ENCODE measurements at regions not wholly inside any gene's neighbourhood (a gene's known extent, or its start where the extent isn't known, plus 50 kb on each side); places are given as distances from the start of the nearest gene placed in this dataset.
A peak's percentile ranks its signal among the peaks of the same experiment; 100 is the strongest.

DNA sequence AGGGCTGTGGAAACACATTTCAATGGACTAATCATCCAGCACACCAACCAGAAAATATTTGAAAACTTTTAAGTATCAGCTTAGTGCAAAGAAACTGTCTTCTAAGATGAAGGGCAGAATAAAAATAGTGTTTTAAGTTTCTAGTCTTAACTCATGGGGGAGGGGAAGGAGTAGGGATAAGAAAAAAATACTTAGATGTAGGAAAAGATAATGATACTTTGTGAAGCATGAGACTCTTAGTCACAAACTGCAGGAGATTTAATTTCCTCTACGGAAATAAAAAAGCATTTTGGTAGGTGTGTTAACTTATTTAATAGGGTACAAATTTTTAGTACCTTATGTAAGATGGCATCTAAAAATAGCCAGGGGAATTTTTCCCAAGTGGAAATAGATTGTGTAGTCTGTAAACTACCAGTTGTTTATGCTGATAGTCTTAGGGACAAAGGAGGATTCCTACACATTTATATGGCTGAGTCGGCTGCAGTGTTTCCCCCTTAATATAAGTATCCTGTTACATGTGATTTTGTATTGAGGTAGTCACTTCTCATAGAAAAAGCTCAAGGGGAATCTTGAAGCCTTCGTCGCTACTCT is 78.2 kb upstream of the GBE1 start:
- Mint-ChIP-seq H3K4me1 (peaks cover 31% of the 10 kb centered on the region), H3K9me3 (no peaks in the 10 kb centered on the region), H3K27ac (peak overlapping the region in 2 of 7 donors; percentile 33 to 38), H3K27me3 (ENCODE audit: low read depth in 3 of 3) (no peaks in the 10 kb centered on the region), H3K36me3 (no peaks in the 10 kb centered on the region), H3K4me3 (no peak overlapping the region)
- Histone ChIP-seq H3K4me2 (replicated peaks; ENCODE audit: extremely low read depth, low read length, poor library complexity, severe bottlenecking) (no peak overlapping the region), H3K79me2 (ENCODE audit: insufficient read depth, low read length) (no peaks in the 10 kb centered on the region), H3K36me3 (replicated peaks in 1 of 2; ENCODE audit: control insufficient read depth in 1 of 2, insufficient read depth in 2 of 2, low read length in 2 of 2) (no peaks in the 10 kb centered on the region), H4K20me1 (ENCODE audit: insufficient read depth, low read length) (no peaks in the 10 kb centered on the region), H3K9me3 (replicated peaks in 1 of 2; ENCODE audit: control insufficient read depth in 1 of 2, insufficient read depth in 1 of 2, low read length in 2 of 2) (no peaks in the 10 kb centered on the region), H3K27ac (ENCODE audit: low read depth in 1 of 2, low read length in 2 of 2) (no peak overlapping the region), H3K27me3 (ENCODE audit: control insufficient read depth in 2 of 2, insufficient read depth in 2 of 2, low read length in 2 of 2) (no peaks in the 10 kb centered on the region), H3K9ac (ENCODE audit: insufficient read depth, low read length, poor library complexity, severe bottlenecking) (no peak overlapping the region), H3K4me1 (ENCODE audit: control insufficient read depth in 1 of 2, insufficient read depth in 2 of 2, low read length in 2 of 2) (peaks cover 25 to 31% of the 10 kb centered on the region in 2 donors), H3K4me3 (replicated peaks in 1 of 3; ENCODE audit: low read depth in 2 of 3, low read length in 3 of 3) (no peak overlapping the region), H2AFZ (ENCODE audit: insufficient read depth, low read depth, low read length, poor library complexity, severe bottlenecking) (no peak overlapping the region)
- DNase-seq: no peak
- intact Hi-C loops (cut with micrococcal nuclease): no loop called here
- TF ChIP-seq, protein P1, sequence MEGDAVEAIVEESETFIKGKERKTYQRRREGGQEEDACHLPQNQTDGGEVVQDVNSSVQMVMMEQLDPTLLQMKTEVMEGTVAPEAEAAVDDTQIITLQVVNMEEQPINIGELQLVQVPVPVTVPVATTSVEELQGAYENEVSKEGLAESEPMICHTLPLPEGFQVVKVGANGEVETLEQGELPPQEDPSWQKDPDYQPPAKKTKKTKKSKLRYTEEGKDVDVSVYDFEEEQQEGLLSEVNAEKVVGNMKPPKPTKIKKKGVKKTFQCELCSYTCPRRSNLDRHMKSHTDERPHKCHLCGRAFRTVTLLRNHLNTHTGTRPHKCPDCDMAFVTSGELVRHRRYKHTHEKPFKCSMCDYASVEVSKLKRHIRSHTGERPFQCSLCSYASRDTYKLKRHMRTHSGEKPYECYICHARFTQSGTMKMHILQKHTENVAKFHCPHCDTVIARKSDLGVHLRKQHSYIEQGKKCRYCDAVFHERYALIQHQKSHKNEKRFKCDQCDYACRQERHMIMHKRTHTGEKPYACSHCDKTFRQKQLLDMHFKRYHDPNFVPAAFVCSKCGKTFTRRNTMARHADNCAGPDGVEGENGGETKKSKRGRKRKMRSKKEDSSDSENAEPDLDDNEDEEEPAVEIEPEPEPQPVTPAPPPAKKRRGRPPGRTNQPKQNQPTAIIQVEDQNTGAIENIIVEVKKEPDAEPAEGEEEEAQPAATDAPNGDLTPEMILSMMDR (IDR thresholded peaks at IDR 0.05): no peak
- WGBS (ENCODE audit: insufficient coverage): no CpG with 5 or more reads among the region's 4 CpGs

DNA sequence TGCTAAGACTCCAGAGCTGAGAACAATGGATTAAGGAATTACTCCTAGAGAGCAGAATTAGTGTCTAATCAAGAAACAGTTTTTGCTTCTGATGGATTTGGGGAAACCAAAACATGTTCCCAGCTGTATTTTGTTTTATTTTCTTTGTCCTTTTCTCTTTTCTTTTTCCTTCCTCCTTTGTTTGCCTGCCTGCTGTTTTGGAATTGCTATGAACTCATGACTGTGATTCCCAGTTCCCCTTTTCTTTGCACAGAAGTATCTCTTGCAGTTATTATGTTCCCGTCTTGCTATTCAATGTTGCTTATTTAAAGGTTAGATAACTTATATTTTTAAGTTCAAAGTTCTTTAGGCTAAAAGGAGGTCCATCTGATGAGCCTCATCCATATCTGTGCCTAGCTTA is 77.0 kb upstream of the GBE1 start:
- Mint-ChIP-seq H3K4me1 (peaks cover 31% of the 10 kb centered on the region), H3K27ac (peak overlapping the region in 4 of 7 donors; percentile 47 to 78 (median 62)), H3K36me3 (no peaks in the 10 kb centered on the region), H3K27me3 (ENCODE audit: low read depth in 3 of 3) (no peaks in the 10 kb centered on the region), H3K4me3 (peak overlapping the region in 1 of 2 donors; percentile 78), H3K9me3 (no peaks in the 10 kb centered on the region)
- Histone ChIP-seq H3K27me3 (ENCODE audit: control insufficient read depth in 2 of 2, insufficient read depth in 2 of 2, low read length in 2 of 2) (no peaks in the 10 kb centered on the region), H2AFZ (ENCODE audit: insufficient read depth, low read depth, low read length, poor library complexity, severe bottlenecking) (peak overlapping the region; percentile 27), H3K36me3 (replicated peaks in 1 of 2; ENCODE audit: control insufficient read depth in 1 of 2, insufficient read depth in 2 of 2, low read length in 2 of 2) (no peaks in the 10 kb centered on the region), H3K9ac (ENCODE audit: insufficient read depth, low read length, poor library complexity, severe bottlenecking) (peak overlapping the region; percentile 27), H3K4me2 (replicated peaks; ENCODE audit: extremely low read depth, low read length, poor library complexity, severe bottlenecking) (peak overlapping the region; percentile 56), H3K79me2 (ENCODE audit: insufficient read depth, low read length) (no peaks in the 10 kb centered on the region), H3K4me3 (replicated peaks in 1 of 3; ENCODE audit: low read depth in 2 of 3, low read length in 3 of 3) (peak overlapping the region in 2 of 3 experiments; percentile 16 to 54), H3K27ac (ENCODE audit: low read depth in 1 of 2, low read length in 2 of 2) (peak overlapping the region in 1 of 2 donors; percentile 69), H3K4me1 (ENCODE audit: control insufficient read depth in 1 of 2, insufficient read depth in 2 of 2, low read length in 2 of 2) (peaks cover 25 to 31% of the 10 kb centered on the region in 2 donors), H4K20me1 (ENCODE audit: insufficient read depth, low read length) (no peaks in the 10 kb centered on the region), H3K9me3 (replicated peaks in 1 of 2; ENCODE audit: control insufficient read depth in 1 of 2, insufficient read depth in 1 of 2, low read length in 2 of 2) (no peaks in the 10 kb centered on the region)
- intact Hi-C loops (cut with micrococcal nuclease): no loop called here
- TF ChIP-seq, protein P1 (IDR thresholded peaks at IDR 0.05): no peak
- WGBS (ENCODE audit: insufficient coverage): no CpG with 5 or more reads among the region's 1 CpG
- peak; percentile 33 to 59 (median 51) for DNase-seq

Data from CD14-positive monocyte (primary cell).